GM12878 (cell line): ENCODE measurements at regions not wholly inside any gene's neighbourhood (a gene's known extent, or its start where the extent isn't known, plus 50 kb on each side); places are given as distances from the start of the nearest gene placed in this dataset.

Source experiments
- ATAC-seq: fragments of 200-7000 bp; cut with Tn5 transposase; 3 replicates; pipeline ENCODE4 v1.9.1; 2020; ENCODE audit warnings: mild to moderate bottlenecking, moderate library complexity
- BruUV-seq: library from RNA; stranded (reverse); fragments of 400-500 nt; replicated peaks from 2 replicates; lab custom pipeline; 2021; lab: Mats Ljungman, UMichigan
- CTCF ChIA-PET: fragments of 300-600 bp; sonication (Branson Sonifier 250); formaldehyde crosslinking; extraction: SDS; loops from one replicate; lab custom pipeline; 2021; ENCODE audit warnings: inconsistent platforms; lab: Yijun Ruan, JAX
- POLR2A ChIA-PET: fragments of 350-600 bp; formaldehyde crosslinking; extraction: SDS; loops from one replicate; lab custom pipeline; 2021; ENCODE audit warnings: inconsistent platforms; lab: Charles Lee
- RAD21 ChIA-PET: fragments of 300-600 bp; sonication (Branson Sonifier 250); formaldehyde crosslinking; loops from one replicate; lab custom pipeline; 2023; ENCODE audit warnings: antibody characterized with exemption; ENCODE audit not compliant: unreplicated experiment; lab: Charles Lee
- SMC1A ChIA-PET: fragments of 300-600 bp; sonication (Branson Sonifier 250); formaldehyde crosslinking; loops from one replicate; lab custom pipeline; 2023; ENCODE audit not compliant: unreplicated experiment, uncharacterized antibody; lab: Charles Lee
- DNase-seq: peaks from one replicate; pipeline ENCODE4 v3.0.0-alpha.2; 2011; ENCODE audit warnings: low read depth, low spot score
- FAIRE-seq: peaks from 3 replicates; lab custom pipeline; 2011; peaks lifted over from hg19 to GRCh38; lab: Jason Lieb, UNC
- H2AFZ ChIP-seq: 2 replicates; pipeline ENCODE4 v1.6.0; 2011; ENCODE audit warnings: low read depth, low read length, control low read depth; ENCODE audit not compliant: control insufficient read depth
- H3K27ac ChIP-seq: 2 replicates; pipeline ENCODE4 v1.5.1; 2011; ENCODE audit warnings: control low read depth; ENCODE audit not compliant: control insufficient read depth, insufficient read depth
- H3K27me3 ChIP-seq, 2 experiments: replicated peaks in 1 of 2; 2 replicates each; pipeline versions ENCODE4 v1.6.0 to v1.6.1; 2011; ENCODE audit warnings: low read length in 1 of 2; ENCODE audit not compliant: control insufficient read depth in 2 of 2, insufficient read depth in 2 of 2
- H3K36me3 ChIP-seq, 2 experiments: 2 replicates each; pipeline ENCODE4 v1.5.1; 2011; ENCODE audit warnings: low read length in 1 of 2; ENCODE audit not compliant: control insufficient read depth in 2 of 2, insufficient read depth in 2 of 2
- H3K4me1 ChIP-seq: 2 replicates; pipeline ENCODE4 v1.6.1; 2011; ENCODE audit warnings: mild to moderate bottlenecking, low read length, moderate library complexity, mixed read lengths; ENCODE audit not compliant: control insufficient read depth, insufficient read depth
- H3K4me2 ChIP-seq: 2 replicates; pipeline ENCODE4 v1.6.0; 2011; ENCODE audit warnings: control low read depth; ENCODE audit not compliant: control insufficient read depth, insufficient read depth
- H3K4me3 ChIP-seq: fragments of 200-600 bp; sonication (generic); 2 replicates; pipeline ENCODE4 v1.5.1; 2016
- H3K79me2 ChIP-seq: 2 replicates; pipeline ENCODE4 v1.6.0; 2011; ENCODE audit warnings: low read length; ENCODE audit not compliant: control insufficient read depth, insufficient read depth
- H3K9ac ChIP-seq: 2 replicates; pipeline ENCODE4 v1.8.0; 2011; ENCODE audit warnings: low read length, control low read depth, mixed read lengths; ENCODE audit not compliant: control insufficient read depth, insufficient read depth
- H3K9me3 ChIP-seq: replicated peaks from 3 replicates; pipeline ENCODE4 v1.5.1; 2011; ENCODE audit warnings: mild to moderate bottlenecking, low read length; ENCODE audit not compliant: control insufficient read depth, insufficient read depth
- H4K20me1 ChIP-seq: 2 replicates; pipeline ENCODE4 v1.6.0; 2011; ENCODE audit not compliant: control insufficient read depth, insufficient read depth
- ATF7 ChIP-seq: fragments of 450-650 bp; IDR thresholded peaks from 2 replicates; pipeline ENCODE4 v1.6.1; 2016; ENCODE audit warnings: low read depth, mild to moderate bottlenecking
- BRCA1 ChIP-seq: IDR thresholded peaks from 2 replicates; pipeline ENCODE4 v1.6.1; 2011; ENCODE audit warnings: low read depth, low read length, improper control_type of control experiment
- CHD2 ChIP-seq: IDR thresholded peaks from 2 replicates; pipeline ENCODE4 v1.6.1; 2011; ENCODE audit warnings: low read depth, low read length, improper control_type of control experiment, borderline replicate concordance
- E2F4 ChIP-seq: IDR thresholded peaks from 2 replicates; pipeline ENCODE4 v1.6.1; 2012; ENCODE audit warnings: low read depth, low read length, improper control_type of control experiment
- FOS ChIP-seq: IDR thresholded peaks from 3 replicates; pipeline ENCODE4 v1.6.1; 2011; ENCODE audit warnings: borderline replicate concordance; ENCODE audit not compliant: insufficient read length; ENCODE audit errors: extremely low read depth
- FOXK2 ChIP-seq: fragments of 450-650 bp; IDR thresholded peaks from 2 replicates; pipeline ENCODE4 v1.6.1; 2017; ENCODE audit warnings: mild to moderate bottlenecking, moderate library complexity
- FOXM1 ChIP-seq: IDR thresholded peaks from 2 replicates; pipeline ENCODE4 v1.6.1; 2012; ENCODE audit warnings: low read depth, mild to moderate bottlenecking, inconsistent platforms, low read length, moderate library complexity
- JUND ChIP-seq: IDR thresholded peaks from 2 replicates; pipeline ENCODE4 v1.6.1; 2012; ENCODE audit warnings: low read depth, mild to moderate bottlenecking, low read length, improper control_type of control experiment, moderate library complexity
- MTA3 ChIP-seq: IDR thresholded peaks from 2 replicates; pipeline ENCODE4 v1.6.1; 2012; ENCODE audit warnings: low read length, inconsistent platforms, borderline replicate concordance
- NFXL1 ChIP-seq: fragments of 450-650 bp; IDR thresholded peaks from 2 replicates; pipeline ENCODE4 v1.6.1; 2017; ENCODE audit warnings: antibody characterized with exemption, mild to moderate bottlenecking, borderline replicate concordance
- RCOR1 ChIP-seq: conservative IDR thresholded peaks from 2 replicates; pipeline ENCODE4 v1.6.1; 2012; ENCODE audit warnings: low read depth, low read length, improper control_type of control experiment
- in situ Hi-C: fragments of 300-500 bp; cut with MboI; formaldehyde crosslinking; loops from 9 replicates; pipeline ENCODE4 v1.14.3; 2018; ENCODE audit warnings: mixed read lengths
- intact Hi-C: fragments of 100-400 bp; cut with micrococcal nuclease; formaldehyde crosslinking; loops from one replicate; pipeline ENCODE4 v1.14.2; 2022; ENCODE audit not compliant: unreplicated experiment

- TF ChIP-seq MTA3 (no peak), ATF7 (no peak), FOXK2 (no peak), BRCA1 (no peak), RCOR1 (no peak), JUND (no peak), NFXL1 (no peak), E2F4 (no peak), FOS (no peak)
- TF ChIP-seq, all 136 proteins: peak for 0
These were observed 492.8 kb upstream of the FSIP2 start (continued) for GRCh38 chr2:185245806-185246205.

- no peaks in the 10 kb centered on the region for H3K79me2 ChIP-seq
- no peak for TF ChIP-seq FOXM1
- no peak for TF ChIP-seq CHD2
- H4K20me1 ChIP-seq = no peaks in the 10 kb centered on the region
- BruUV-seq = no TSS peak
- H2AFZ ChIP-seq = no peak overlapping the region
- intact Hi-C loops = no loop called here
- SMC1A ChIA-PET = interaction anchor here (0.6 to 2.4 kb wide), 8 partner anchors 9 to 1635 kb away, joined by 3 to 11 read pairs (median 6); no protein-coding TSS in a partner anchor
- DNase-seq = no peak
- no peaks in the 10 kb centered on the region for H3K4me1 ChIP-seq
- H3K27ac ChIP-seq = no peak overlapping the region
- no peak for ATAC-seq
- POLR2A ChIA-PET = no interaction called here
- H3K9ac ChIP-seq = no peak overlapping the region
- H3K4me2 ChIP-seq = no peak overlapping the region
- no peaks in the 10 kb centered on the region for H3K36me3 ChIP-seq
- CTCF ChIA-PET = interaction anchor here (0.9 to 2.8 kb wide), 5 partner anchors 12 to 45 kb away, joined by 3 to 12 read pairs (median 3); no protein-coding TSS in a partner anchor
- no peak overlapping the region for H3K4me3 ChIP-seq
- H3K9me3 ChIP-seq = no peaks in the 10 kb centered on the region
- no peaks in the 10 kb centered on the region for H3K27me3 ChIP-seq
- in situ Hi-C loops = no loop called here
- RAD21 ChIA-PET = interaction anchor here (0.8 to 1.7 kb wide), 3 partner anchors 9 to 38 kb away, joined by 3 to 4 read pairs (median 3); no protein-coding TSS in a partner anchor
- FAIRE-seq = no peak
These were observed 491.9 kb upstream of the FSIP2 start for GRCh38 chr2:185246717-185247116.
